MV-4-11 (cell line): ENCODE measurements at regions not wholly inside any gene's neighbourhood (a gene's known extent, or its start where the extent isn't known, plus 50 kb on each side); places are given as distances from the start of the nearest gene placed in this dataset.
"Not testable (repeated sequence)": the region's sequence is repeated elsewhere in the genome, so short reads cannot be mapped to it uniquely, and the experiment has no call there.

ENCODE experiments used
- DNase-seq: peaks from one replicate; lab custom pipeline; 2025; lab: John Stamatoyannopoulos, UW

- no peak for DNase-seq
Observed at GRCh38 chr10:57960406-57960805, 307.3 kb downstream of the IPMK start.

DNA sequence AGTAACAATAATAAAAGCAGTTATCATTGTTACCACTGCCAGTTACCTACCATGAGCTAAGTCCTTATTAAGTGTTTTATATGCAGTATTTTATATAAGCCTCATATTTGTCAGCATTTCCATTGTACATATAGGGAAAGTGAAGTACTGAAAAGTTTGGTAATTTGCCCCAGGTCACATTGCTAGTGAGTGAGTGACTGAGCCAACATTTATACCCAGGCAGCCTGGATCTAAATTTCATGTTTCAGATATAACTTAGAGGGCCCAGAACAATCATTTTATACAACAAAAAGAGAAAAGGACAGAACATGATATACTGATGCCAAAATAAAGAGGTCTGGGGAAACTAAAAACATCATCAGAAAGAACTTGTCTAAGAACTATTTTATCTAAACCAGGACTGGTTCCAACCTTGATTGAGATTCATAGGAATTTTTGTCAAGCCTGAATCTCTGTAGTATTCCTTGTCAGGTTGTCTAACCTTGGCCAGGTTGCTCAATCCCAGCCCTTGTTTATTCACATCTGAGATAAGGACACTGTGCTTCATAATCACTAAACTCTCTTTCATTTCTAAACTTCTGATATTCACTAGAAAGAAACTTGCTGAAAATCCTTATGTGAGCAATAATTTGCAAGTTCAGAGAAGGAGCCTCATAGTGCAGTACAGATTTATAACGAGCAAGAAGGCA is 308.2 kb downstream of the IPMK start:
- DNase-seq = no peak

DNA sequence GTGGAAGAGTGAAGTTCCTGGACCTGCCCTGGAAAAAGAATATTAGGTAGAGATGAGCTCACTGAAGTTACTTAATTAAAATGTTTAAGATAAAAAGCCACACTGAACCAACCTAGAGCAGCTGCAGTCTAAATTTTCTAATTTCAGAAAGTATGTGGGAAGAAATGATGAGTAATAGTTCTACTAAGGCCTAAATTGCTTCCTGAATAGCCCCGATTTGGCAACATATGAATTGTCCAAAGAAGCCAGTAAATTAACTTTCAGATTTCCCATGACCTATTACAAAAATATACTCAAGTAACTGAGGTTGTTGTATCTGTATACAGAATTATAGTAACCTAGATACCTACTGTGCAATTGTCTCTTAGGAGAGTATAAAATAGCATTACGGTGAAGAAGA is 312.6 kb downstream of the IPMK start:
- DNase-seq = no peak

- no peak for DNase-seq
Observed at GRCh38 chr10:57952741-57953140, 315.0 kb downstream of the IPMK start.

DNA sequence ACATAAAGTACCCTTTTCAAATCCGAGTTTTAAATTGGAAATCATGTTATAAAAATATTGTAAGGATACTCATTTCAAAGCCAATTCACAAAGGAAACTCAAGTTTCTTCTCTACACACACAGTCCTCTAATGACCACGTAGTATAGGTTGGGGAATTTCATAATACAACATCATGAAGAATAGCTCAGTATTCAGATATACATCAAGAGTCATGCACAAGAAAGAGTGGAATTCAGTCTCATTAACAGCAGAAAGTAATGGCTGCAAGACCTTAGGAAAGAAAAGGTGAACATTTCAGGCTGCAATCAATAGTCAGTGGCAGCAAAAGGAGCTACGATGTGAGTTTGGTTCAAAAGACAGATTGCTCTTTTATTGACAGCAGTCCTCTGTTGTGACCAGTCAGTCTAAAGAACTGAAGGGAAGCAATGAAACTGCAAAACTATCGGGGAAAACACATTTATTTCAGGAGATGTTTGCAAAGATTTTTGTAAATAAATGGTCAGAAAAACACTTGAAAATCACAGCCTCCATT is 317.2 kb downstream of the IPMK start:
- no peak for DNase-seq

- no peak for DNase-seq
Observed at GRCh38 chr10:57948796-57949195, 318.9 kb downstream of the IPMK start.

- no peak for DNase-seq
Observed at GRCh38 chr10:57946833-57947232, 320.9 kb downstream of the IPMK start.

DNA sequence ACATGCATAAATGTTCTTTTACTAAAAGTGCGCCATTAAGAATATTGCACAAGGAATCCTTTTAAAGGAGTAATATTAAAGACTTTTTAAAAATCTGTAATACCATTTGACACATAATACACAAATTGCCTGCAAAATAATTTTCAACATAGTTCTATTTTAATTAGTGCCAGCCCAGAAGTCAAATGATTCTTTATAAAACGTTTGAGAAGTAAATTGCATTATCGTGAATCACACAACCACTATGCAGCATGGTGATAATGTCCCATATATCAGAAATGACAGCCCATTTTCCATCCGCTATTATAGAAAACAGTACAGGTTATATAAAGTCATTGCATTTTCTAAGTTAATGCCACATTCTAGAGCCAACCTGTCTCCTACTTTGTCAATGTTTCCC is 324.0 kb downstream of the IPMK start:
- DNase-seq = no peak

DNA sequence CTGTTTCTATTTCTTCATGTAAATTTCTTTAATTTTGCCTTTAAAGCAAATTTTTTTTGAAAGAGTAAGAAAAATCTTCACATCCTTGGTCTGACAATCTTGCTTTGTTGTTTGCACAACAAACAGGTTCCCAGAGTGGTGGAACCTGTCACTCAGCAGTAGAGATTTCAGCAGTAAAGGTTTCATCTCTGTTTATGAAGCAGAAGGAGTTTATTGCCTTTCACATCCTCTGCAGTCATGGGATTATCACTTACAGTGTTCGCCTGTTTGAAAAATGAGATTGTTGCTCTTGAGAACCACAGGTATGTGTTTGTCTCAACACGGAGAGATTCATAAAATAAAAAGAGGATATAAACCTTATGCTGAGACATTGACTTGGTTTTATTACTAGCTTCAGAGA is 342.6 kb downstream of the IPMK start:
- DNase-seq = no peak

- DNase-seq = no peak
Observed at GRCh38 chr10:57921140-57921539, 346.6 kb downstream of the IPMK start.

GRCh38 chr10:57919864-57920263 is 347.8 kb downstream of the IPMK start:
- no peak for DNase-seq

GRCh38 chr10:57917019-57917418 is 350.7 kb downstream of the IPMK start:
- no peak for DNase-seq

DNA sequence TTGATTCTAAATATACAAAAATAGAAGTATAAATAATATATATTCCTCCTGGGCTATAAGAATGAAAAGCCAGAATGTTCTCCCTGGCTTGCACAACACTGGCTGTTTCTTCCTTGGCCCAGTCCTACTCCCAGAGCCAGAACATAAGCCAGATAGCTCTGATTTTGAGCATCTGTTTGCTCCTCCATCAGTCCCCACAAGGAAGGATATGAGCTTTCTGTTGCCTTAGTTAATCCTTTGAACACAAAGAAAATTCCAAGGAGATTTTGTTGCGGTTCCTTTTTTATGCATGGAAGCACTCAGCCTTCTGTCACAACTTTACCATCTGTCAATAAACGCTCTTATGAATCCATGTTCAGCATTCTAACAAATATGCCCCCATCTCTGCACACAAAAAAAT is 361.8 kb downstream of the IPMK start:
- DNase-seq = no peak

DNA sequence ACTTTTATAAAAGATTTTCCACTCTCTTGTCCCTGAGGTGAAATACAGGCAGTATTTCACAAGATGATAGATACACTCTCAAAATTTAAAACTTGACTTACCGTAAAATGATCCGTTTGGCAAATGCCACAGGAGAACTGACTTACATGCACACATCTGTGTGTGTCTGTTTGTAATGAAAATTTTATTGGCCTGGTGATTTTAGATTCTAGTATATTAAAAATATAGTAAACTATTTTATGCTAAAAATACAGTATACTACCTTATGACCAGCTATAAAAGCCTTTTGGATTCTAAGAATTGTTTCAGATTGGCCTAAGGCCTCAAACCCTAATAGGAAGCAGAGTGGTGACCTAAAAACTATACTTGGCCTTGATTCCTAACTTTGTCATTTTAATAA is 362.7 kb downstream of the IPMK start:
- no peak for DNase-seq

- no peak for DNase-seq
Observed at GRCh38 chr10:57898231-57898630, 369.5 kb downstream of the IPMK start.

DNA sequence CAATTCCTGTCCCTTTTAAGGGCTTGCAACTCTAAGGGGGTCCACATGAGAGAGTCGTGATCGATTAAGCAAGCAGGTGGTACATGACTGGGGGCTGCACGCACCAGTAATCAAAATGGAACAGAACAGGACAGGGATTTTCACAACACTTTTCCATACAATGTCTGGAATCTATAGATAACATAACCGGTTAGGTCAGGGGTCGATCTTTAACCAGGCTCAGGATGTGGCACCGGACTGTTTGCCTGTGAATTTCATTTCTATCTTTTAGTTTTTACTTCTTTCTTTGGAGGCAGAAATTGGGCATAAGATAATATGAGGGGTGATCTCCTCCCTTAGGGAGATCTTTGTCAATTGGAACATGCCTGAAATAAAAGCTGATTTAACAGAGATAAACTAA is 370.1 kb downstream of the IPMK start:
- no peak for DNase-seq

- DNase-seq = no peak
Observed at GRCh38 chr10:57894361-57894760, 373.3 kb downstream of the IPMK start.

DNA sequence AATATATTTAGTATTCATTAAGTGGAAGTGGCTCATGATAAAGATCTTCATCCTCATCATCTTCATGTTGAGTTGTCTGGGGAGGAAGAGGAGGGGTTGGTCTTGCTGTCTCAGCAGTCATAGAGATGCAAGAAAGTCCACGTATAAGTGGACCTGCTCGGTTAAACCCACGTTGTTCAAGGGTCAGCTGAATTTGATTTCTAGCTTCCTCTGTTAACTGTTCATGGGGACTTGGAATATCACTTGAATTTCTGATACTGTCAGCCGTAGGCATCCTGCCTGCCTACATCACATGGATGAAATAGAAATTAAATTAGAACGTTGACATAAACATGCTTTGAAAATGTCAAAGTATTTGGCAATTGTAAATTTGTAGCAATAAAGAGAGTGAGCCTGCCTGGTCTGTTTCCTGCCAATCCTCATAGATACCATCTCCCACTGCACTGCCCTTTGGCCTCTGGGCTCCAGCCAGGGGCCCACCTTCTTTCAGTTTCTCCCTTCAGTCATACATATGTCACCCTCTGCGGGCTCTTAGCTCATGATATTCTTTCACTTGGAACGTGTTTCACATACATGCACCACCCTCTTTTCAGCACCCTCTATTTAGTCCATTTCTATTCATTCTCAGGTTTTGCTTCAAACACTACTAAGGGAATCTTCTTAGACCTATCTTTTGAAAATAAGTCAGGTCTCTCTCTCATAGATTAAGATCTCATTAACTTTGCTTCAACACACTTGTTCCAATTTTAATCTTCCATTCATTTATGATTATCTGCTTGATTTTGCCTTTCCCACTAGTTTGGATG is 376.3 kb downstream of the IPMK start:
- no peak for DNase-seq

GRCh38 chr10:57890691-57891090 is 377.0 kb downstream of the IPMK start:
- DNase-seq = no peak

- not testable (repeated sequence) for DNase-seq
Observed at GRCh38 chr10:57885618-57885968, 382.1 kb downstream of the IPMK start.

DNA sequence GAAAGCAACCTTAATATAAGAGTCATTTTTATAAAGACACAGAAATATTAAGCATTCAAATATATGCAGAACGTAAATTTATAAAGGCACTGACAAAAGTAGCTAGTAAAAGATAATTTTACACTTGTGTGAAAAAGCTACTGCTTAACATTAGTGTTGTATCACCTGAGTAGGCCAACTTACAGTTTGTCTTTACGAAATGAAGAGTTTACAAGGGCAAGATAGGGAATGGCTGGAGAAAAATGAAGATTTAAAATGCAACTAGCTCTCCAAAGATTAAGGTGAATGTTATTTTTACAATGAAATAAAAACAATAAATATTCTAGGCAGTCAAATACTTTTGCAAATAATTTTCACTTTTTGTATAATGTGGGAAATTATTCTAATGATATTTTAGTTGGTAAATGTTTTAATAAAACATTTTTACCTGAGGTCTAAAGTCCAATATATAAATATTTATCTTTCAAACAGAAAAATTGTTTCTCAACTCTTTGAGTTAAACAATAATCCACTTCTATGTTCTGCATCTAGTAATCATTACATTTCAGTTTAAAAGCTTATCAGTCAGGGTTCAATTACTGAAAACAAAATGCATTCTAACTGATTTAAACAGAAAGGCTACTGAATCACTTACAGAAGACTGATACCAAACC is 382.6 kb downstream of the IPMK start:
- no peak for DNase-seq

GRCh38 chr10:57884407-57884806 is 383.3 kb downstream of the IPMK start:
- DNase-seq = no peak
